K562 (cell line): ENCODE measurements at regions not wholly inside any gene's neighbourhood (a gene's known extent, or its start where the extent isn't known, plus 50 kb on each side); places are given as distances from the start of the nearest gene placed in this dataset.

Source experiments
- ATAC-seq: fragments of 200-7000 bp; cut with Tn5 transposase; 3 replicates; pipeline ENCODE4 v1.9.1; 2020; ENCODE audit warnings: moderate library complexity
- BruUV-seq: library from RNA; stranded (reverse); fragments of 400-500 nt; replicated peaks from 2 replicates; lab custom pipeline; 2021; lab: Mats Ljungman, UMichigan
- CTCF ChIA-PET: fragments of 300-600 bp; formaldehyde crosslinking; extraction: SDS; loops from one replicate; lab custom pipeline; 2021; ENCODE audit warnings: low intra/inter-chr PET ratio; lab: Yijun Ruan, JAX
- POLR2A ChIA-PET: fragments of 300-600, 350-650 bp; sonication (Branson Sonifier 250); formaldehyde crosslinking; extraction: SDS; loops from one replicate; lab custom pipeline; 2021; ENCODE audit warnings: antibody characterized with exemption, inconsistent platforms; lab: Yijun Ruan, JAX
- DNase-seq, 4 experiments: peaks; one replicate each; pipeline versions ENCODE4 v3.0.0 to v3.0.0-alpha.2; 2011 to 2018; ENCODE audit warnings: low spot score in 3 of 4, mixed read lengths in 3 of 4; ENCODE audit errors: extremely low read depth in 1 of 4
- FAIRE-seq: peaks from 2 replicates; lab custom pipeline; 2011; peaks lifted over from hg19 to GRCh38; lab: Jason Lieb, UNC
- H2AFZ ChIP-seq: 2 replicates; pipeline ENCODE4 v1.6.0; 2011; ENCODE audit warnings: low read depth, low read length, control low read depth, inconsistent platforms
- H3K27ac ChIP-seq: fragments of 200-600 bp; 3 replicates; pipeline ENCODE4 v1.8.0; 2011; ENCODE audit warnings: low read depth, mild to moderate bottlenecking, control low read depth, inconsistent platforms, low read length, moderate library complexity, mixed read lengths; ENCODE audit errors: extremely low read depth
- H3K27me3 ChIP-seq, 2 experiments: fragments of 300-600 bp in 1 of 2; 2 replicates in 1 of 2; 3 replicates in 1 of 2; pipeline versions ENCODE4 v1.6.0 to v1.8.0; 2011; ENCODE audit warnings: inconsistent platforms in 2 of 2, low read length in 2 of 2, mild to moderate bottlenecking in 1 of 2, mixed read lengths in 1 of 2, moderate library complexity in 1 of 2; ENCODE audit not compliant: control insufficient read depth in 2 of 2, insufficient read depth in 2 of 2
- H3K36me3 ChIP-seq: fragments of 300-600 bp; 3 replicates; pipeline ENCODE4 v1.8.0; 2011; ENCODE audit warnings: mild to moderate bottlenecking, low read length, inconsistent platforms; ENCODE audit not compliant: control insufficient read depth, insufficient read depth
- H3K4me1 ChIP-seq, 2 experiments: fragments of 200-600 bp in 1 of 2; replicated peaks in 1 of 2; 2 replicates in 1 of 2; 3 replicates in 1 of 2; pipeline versions ENCODE4 v1.5.1 to v1.8.0; 2011; ENCODE audit warnings: inconsistent platforms in 2 of 2, low read length in 2 of 2, mild to moderate bottlenecking in 1 of 2, mixed read lengths in 1 of 2, moderate library complexity in 1 of 2; ENCODE audit not compliant: control insufficient read depth in 2 of 2, insufficient read depth in 2 of 2
- H3K4me2 ChIP-seq: 2 replicates; pipeline ENCODE4 v1.6.1; 2011; ENCODE audit warnings: low read length, control low read depth, inconsistent platforms, mixed read lengths; ENCODE audit not compliant: insufficient read depth
- H3K4me3 ChIP-seq: fragments of 200-600 bp; sonication (generic), shearing (Covaris generic); 2 replicates; pipeline ENCODE4 v1.5.1; 2016; ENCODE audit warnings: control low read depth, inconsistent platforms
- H3K79me2 ChIP-seq: fragments of 200-600 bp; 3 replicates; pipeline ENCODE4 v1.8.0; 2011; ENCODE audit warnings: low read length, inconsistent platforms; ENCODE audit not compliant: control insufficient read depth, insufficient read depth
- H3K9ac ChIP-seq, 2 experiments: 2 replicates each; pipeline versions ENCODE4 v1.6.0 to v1.6.1; 2011; ENCODE audit warnings: low read depth in 2 of 2, low read length in 2 of 2, control low read depth in 1 of 2, inconsistent platforms in 1 of 2, mild to moderate bottlenecking in 1 of 2, mixed read lengths in 1 of 2; ENCODE audit not compliant: insufficient read depth in 1 of 2
- H3K9me1 ChIP-seq: one replicate; pipeline ENCODE4 v1.6.0; 2011; ENCODE audit warnings: inconsistent platforms, mild to moderate bottlenecking, low read length, moderate library complexity; ENCODE audit not compliant: control insufficient read depth, insufficient read depth
- H3K9me3 ChIP-seq: replicated peaks from 2 replicates; pipeline ENCODE4 v1.5.1; 2011; ENCODE audit warnings: low read depth, low read length, inconsistent platforms; ENCODE audit not compliant: control insufficient read depth, insufficient read depth
- H4K20me1 ChIP-seq: replicated peaks from 2 replicates; pipeline ENCODE4 v1.6.1; 2011; ENCODE audit warnings: low read length, inconsistent platforms, mixed read lengths; ENCODE audit not compliant: control insufficient read depth, insufficient read depth
- C11orf30 ChIP-seq: fragments of 450-650 bp; IDR thresholded peaks from 2 replicates; pipeline ENCODE4 v1.6.1; 2016; ENCODE audit warnings: low read depth, mild to moderate bottlenecking
- CAMTA2 ChIP-seq: fragments of 250-450 bp; sonication (Bioruptor Pico); conservative IDR thresholded peaks from 2 replicates; pipeline ENCODE4 v1.5.1; 2022
- EP300 ChIP-seq: IDR thresholded peaks from 2 replicates; pipeline ENCODE4 v1.6.1; 2012; ENCODE audit warnings: low read length, improper control_type of control experiment
- FOXP1 ChIP-seq: sonication (generic); formaldehyde crosslinking; IDR thresholded peaks from 2 replicates; pipeline ENCODE4 v1.8.0; 2022; ENCODE audit warnings: mild to moderate bottlenecking, missing genetic modification reagents
- HMBOX1 ChIP-seq: sonication (generic); IDR thresholded peaks from 2 replicates; pipeline ENCODE4 v1.6.1; 2016
- MAFG ChIP-seq: fragments of 450-650 bp; conservative IDR thresholded peaks from 2 replicates; pipeline ENCODE4 v1.6.1; 2016; ENCODE audit warnings: missing genetic modification characterization, missing compliant biosample characterization
- MAFK ChIP-seq: IDR thresholded peaks from 2 replicates; pipeline ENCODE4 v1.6.1; 2011; ENCODE audit warnings: low read length, improper control_type of control experiment
- NCOR1 ChIP-seq: fragments of 450-650 bp; IDR thresholded peaks from 2 replicates; pipeline ENCODE4 v1.6.1; 2016; ENCODE audit warnings: mild to moderate bottlenecking, moderate library complexity
- SIN3A ChIP-seq, 2 experiments: fragments of 150-350 bp in 1 of 2; IDR thresholded peaks; 2 replicates each; pipeline ENCODE4 v1.6.1; 2011 to 2016; ENCODE audit warnings: borderline replicate concordance in 2 of 2, low read depth in 2 of 2, low read length in 2 of 2, mild to moderate bottlenecking in 2 of 2, moderate library complexity in 2 of 2; ENCODE audit not compliant: control insufficient read depth in 1 of 2
- SIX5 ChIP-seq, 2 experiments: IDR thresholded peaks; 2 replicates each; pipeline ENCODE4 v1.6.1; 2011; ENCODE audit warnings: low read length in 2 of 2, borderline replicate concordance in 1 of 2, low read depth in 1 of 2, mild to moderate bottlenecking in 1 of 2, moderate library complexity in 1 of 2; ENCODE audit not compliant: insufficient read depth in 1 of 2
- SMARCA4 ChIP-seq: fragments of 450-650 bp; IDR thresholded peaks from 2 replicates; pipeline ENCODE4 v1.6.1; 2016
- SOX6 ChIP-seq: fragments of 450-650 bp; IDR thresholded peaks from 2 replicates; pipeline ENCODE4 v1.6.1; 2014; ENCODE audit warnings: mild to moderate bottlenecking
- TCF3 ChIP-seq: sonication (generic); formaldehyde crosslinking; IDR thresholded peaks from 2 replicates; pipeline ENCODE4 v1.4.0; 2020; ENCODE audit warnings: mild to moderate bottlenecking, missing genetic modification reagents
- THAP7 ChIP-seq: fragments of 250-450 bp; sonication (Bioruptor Pico); IDR thresholded peaks from 2 replicates; pipeline ENCODE4 v1.5.0; 2021
- TSHZ1 ChIP-seq: fragments of 250-450 bp; sonication (Bioruptor Pico); IDR thresholded peaks from 2 replicates; pipeline ENCODE4 v1.4.0; 2020; ENCODE audit warnings: mild to moderate bottlenecking, moderate library complexity
- ZKSCAN3 ChIP-seq: fragments of 250-450 bp; sonication (Bioruptor Pico); IDR thresholded peaks from 2 replicates; pipeline ENCODE4 v1.4.0; 2020
- ZNF316 ChIP-seq: fragments of 450-650 bp; IDR thresholded peaks from 2 replicates; pipeline ENCODE4 v1.6.1; 2016
- whole genome bisulfite sequencing: fragments of 100-300 bp; shearing (Covaris generic); methylation state at CpG from one replicate; pipeline ENCODE4 v1.1.6; 2016; ENCODE audit warnings: low coverage, mixed read lengths; ENCODE audit not compliant: insufficient coverage; ENCODE audit errors: missing lambda C conversion rate; 5-methylcytosine and 5-hydroxymethylcytosine counted together
- in situ Hi-C: fragments of 300-500 bp; cut with MboI; formaldehyde crosslinking; loops from 4 replicates; pipeline ENCODE4 v1.15.0; 2018; ENCODE audit warnings: inconsistent platforms, mixed read lengths
- intact Hi-C: fragments of 100-400 bp; cut with micrococcal nuclease; formaldehyde crosslinking; loops from 2 replicates; pipeline ENCODE4 v1.14.2; 2022

DNA sequence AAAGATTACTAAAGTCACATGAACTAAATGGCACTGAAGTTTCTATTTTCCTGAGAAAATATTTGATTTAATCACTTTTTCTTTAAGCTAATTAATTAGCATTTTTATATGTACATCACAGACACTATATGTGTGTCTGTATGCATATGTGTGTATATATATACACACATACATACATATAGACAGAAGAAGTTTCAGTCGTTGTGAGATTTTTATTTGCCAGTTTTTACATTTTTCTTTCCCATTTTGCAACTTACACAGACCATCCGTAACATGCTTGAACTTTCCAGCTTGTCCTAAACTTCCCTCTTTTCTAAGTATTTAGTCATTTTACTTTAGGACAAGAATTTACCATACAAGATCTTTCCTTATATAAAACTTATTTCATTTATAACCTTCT is 299.1 kb downstream of the IPO8 start (continued):
- TF ChIP-seq THAP7 (CRISPR knock-in tag): no peak
- TF ChIP-seq SIN3A (IDR thresholded peaks at IDR 0.05; ENCODE audit: borderline replicate concordance in 2 of 2, control insufficient read depth in 1 of 2, low read depth in 2 of 2, low read length in 2 of 2): no peak

DNA sequence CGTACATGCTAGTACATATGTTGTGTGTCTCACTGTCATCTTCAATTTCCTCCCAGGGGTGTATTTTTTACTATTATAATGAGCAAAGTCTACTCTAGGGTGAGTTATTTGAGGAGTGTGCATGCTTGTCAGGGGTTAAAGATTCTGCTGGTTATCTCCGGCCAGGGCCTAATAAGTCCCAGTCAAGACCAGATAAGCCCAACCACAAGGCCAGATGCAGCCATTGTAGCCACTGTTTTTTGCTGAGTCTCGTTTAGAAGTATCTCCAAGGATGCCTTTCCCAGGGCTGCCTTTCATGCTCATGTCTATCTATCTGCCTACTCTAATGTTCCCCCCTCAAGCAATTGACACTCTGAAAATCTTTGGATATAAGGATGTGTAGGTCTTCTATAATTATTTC is 300.5 kb downstream of the IPO8 start:
- 8% methylated on average over 3 of the region's 3 CpGs for whole genome bisulfite sequencing
- POLR2A ChIA-PET: no interaction called here
- Histone ChIP-seq H3K4me3 (no peak overlapping the region), H3K9me1 (no peaks in the 10 kb centered on the region), H3K4me1 (peaks cover 0 to 10% of the 10 kb centered on the region in 2 experiments; a peak in 2 of 5 replicates), H4K20me1 (no peaks in the 10 kb centered on the region), H3K79me2 (no peaks in the 10 kb centered on the region), H3K9ac (no peak overlapping the region), H3K9me3 (peaks cover 3% of the 10 kb centered on the region; the same call in 1 of the 2 replicates), H3K36me3 (no peaks in the 10 kb centered on the region), H2AFZ (no peak overlapping the region), H3K27me3 (no peaks in the 10 kb centered on the region), H3K27ac (no peak overlapping the region), H3K4me2 (no peak overlapping the region; the same call in 1 of the 2 replicates)
- BruUV-seq: no TSS peak
- ATAC-seq: peak; percentile 85
- peak; percentile 62 for FAIRE-seq
- intact Hi-C loops: no loop called here
- in situ Hi-C loops: no loop called here
- peak in 2 of 4 experiments; percentile 38 to 56 for DNase-seq
- CTCF ChIA-PET: no interaction called here
- TF ChIP-seq TCF3 (CRISPR knock-in tag) (peak; percentile 59), SMARCA4 (0 out of 2 replicates have a peak, but pooled peaks have one; percentile 27), MAFK (0 out of 2 replicates have a peak, but pooled peaks have one; percentile 29), CAMTA2 (CRISPR knock-in tag) (no peak), SIX5 (IDR thresholded peaks at IDR 0.05; ENCODE audit: borderline replicate concordance in 1 of 2, insufficient read depth in 1 of 2, low read depth in 1 of 2, low read length in 2 of 2) (no peak), FOXP1 (CRISPR knock-in tag) (no peak), SOX6 (peak; percentile 78), ZKSCAN3 (CRISPR knock-in tag) (no peak), TSHZ1 (CRISPR knock-in tag) (no peak), ZNF316 (peak; percentile 90), C11orf30 (peak; percentile 88), MAFG (peak; percentile 86), EP300 (0 out of 2 replicates have a peak, but pooled peaks have one; percentile 18), HMBOX1 (peak; percentile 63), NCOR1 (peak; percentile 61)
